LoVo (cell line): ENCODE measurements at regions not wholly inside any gene's neighbourhood (a gene's known extent, or its start where the extent isn't known, plus 50 kb on each side); places are given as distances from the start of the nearest gene placed in this dataset.

Experiments
- DNase-seq: peaks from one replicate; pipeline ENCODE4 v3.0.0-alpha.2; 2016; ENCODE audit warnings: low spot score

DNA sequence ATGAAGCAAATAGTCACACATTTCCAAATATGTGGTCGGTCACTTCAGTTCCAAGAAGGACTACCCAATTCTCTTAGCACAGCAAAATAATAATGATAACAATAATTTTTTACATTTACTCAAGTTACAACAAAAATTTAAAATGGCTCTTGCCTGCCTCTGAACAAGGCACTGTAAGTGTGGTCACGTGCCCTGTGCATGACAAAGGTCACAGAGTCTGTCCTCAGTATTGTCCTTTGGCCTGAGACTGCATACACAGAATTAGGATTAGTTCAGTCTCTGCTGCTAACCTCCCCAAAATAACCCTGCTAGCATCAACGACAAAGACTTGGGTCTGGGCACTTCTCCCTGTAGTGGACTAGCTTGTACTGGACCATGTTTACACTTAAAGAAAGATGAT, 297.1 kb upstream of the DUSP10 start:
- DNase-seq = no peak

DNA sequence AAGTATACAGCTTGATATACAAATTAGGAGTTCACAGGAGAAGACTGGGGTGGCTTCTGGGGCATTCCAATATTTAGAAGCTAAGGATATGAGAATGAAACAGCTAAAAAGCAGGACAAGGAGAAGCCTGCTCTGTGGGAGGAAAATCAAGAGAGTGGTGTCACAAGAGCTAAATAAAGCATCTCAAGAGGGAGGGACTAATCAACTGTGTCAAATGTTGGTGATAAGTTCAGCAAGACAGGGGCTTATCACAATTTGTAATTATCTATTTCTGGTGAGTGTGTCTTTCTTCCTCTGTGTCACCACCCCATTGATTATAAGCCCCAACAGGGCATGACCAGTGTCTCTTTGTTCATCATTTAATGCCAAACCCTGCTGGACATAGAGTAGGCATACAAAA, 295.8 kb upstream of the DUSP10 start:
- no peak for DNase-seq

- DNase-seq = no peak
Observed at GRCh38 chr1:222034790-222035189, 292.9 kb upstream of the DUSP10 start.

- DNase-seq = no peak
Observed at GRCh38 chr1:222033450-222033849, 291.6 kb upstream of the DUSP10 start.

DNA sequence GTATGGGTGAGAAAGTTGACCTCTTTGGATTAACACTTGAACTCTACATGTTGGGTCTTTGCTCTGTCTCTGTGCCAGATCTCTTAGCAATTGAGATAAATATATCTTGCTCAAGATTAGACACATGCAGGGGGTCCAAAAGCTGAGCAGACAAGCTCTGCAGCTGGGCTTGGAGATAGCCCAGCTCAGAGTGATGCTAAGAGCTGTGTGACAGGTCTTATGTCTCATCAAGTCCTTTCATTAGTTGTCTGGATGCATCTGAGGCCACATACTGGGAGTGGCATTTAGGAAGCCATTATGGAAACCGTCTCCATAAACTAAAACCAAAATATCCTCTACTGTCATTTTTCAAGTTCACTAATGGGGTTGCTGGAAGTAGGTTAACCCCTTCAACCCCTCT, 289.4 kb upstream of the DUSP10 start:
- DNase-seq = no peak

GRCh38 chr1:222028676-222029075, 286.8 kb upstream of the DUSP10 start:
- DNase-seq = no peak

DNA sequence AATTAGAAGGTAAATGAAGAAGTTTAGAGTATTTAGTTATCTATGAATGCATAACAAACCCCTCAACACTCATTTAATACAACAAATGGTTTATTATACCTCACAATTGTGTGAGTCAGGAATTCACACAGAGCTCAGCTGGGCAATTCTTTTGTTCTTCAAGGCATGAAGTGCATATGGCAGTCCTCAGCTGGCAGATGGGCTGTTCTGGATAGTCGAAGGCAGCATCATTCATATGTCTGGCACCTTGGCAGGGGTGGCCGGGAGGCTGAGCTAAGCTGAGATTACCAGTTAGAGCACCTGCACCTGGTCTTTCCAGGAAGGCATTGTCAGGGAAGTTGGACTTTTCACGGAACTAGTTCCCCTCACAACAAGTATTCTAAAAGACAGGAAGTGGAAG, 286.2 kb upstream of the DUSP10 start:
- DNase-seq = no peak

GRCh38 chr1:222026280-222026679, 284.4 kb upstream of the DUSP10 start:
- no peak for DNase-seq

DNA sequence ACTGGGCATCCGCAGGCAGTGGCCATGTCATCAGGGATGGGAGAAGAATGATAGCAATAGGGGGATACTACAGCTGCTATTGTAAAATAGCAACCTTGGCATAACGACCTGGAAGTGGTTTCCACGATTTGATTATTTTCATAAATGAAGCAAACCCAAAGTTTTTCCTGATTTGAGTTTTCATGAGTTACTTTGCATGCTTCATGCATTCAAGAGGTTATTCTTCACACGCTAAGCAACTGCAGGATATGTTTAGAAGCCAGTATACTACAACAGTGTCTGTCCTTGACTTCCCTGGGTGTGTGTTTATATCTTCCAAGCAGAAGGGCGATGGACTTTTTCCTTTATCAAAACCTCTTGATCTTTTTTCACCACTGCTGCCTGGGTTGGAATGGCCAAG, 281.1 kb upstream of the DUSP10 start:
- DNase-seq = no peak

- no peak for DNase-seq
Observed at GRCh38 chr1:222021129-222021528, 279.2 kb upstream of the DUSP10 start.

- DNase-seq = no peak
Observed at GRCh38 chr1:222020553-222020952, 278.7 kb upstream of the DUSP10 start.

DNA sequence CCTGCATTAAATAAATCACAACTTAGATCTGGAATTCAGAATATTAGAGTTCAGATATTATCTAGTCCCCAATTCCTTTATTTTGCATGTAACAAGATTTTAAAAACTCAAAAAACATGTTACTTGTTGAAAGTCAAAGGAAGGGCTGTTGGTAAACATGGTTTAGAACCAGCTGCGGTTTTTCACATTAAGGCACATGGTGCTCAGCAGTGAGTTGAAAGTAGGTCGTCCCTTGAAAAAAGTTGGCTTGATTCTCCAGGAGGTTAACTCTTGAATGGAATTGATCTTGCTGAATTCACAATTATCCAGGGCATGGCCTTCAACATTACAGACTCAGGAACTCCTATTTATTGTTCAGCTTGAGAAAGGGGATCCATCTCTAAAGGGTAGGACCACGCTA, 277.1 kb upstream of the DUSP10 start:
- DNase-seq = no peak

GRCh38 chr1:222018041-222018440, 276.2 kb upstream of the DUSP10 start:
- DNase-seq = no peak

DNA sequence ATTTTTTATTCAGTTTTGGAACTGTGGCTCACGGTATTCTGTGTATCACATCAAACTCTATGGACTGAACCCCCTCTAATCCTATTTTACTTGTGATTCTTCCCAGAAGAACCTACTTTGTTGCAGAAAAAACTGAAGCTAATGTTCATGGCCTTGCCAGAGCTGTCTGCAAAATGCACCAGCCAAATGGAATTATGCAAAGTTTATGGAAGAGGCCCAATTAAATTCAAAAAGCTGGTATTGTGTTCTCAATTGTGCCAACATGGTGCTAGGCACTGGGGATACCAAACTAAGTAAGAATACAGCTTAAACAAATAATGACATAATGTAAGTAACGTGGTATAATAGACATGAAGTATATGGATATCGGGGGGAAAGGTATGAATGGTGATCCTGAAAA, 273.8 kb upstream of the DUSP10 start:
- no peak for DNase-seq

GRCh38 chr1:222014001-222014400, 272.1 kb upstream of the DUSP10 start:
- DNase-seq = no peak

DNA sequence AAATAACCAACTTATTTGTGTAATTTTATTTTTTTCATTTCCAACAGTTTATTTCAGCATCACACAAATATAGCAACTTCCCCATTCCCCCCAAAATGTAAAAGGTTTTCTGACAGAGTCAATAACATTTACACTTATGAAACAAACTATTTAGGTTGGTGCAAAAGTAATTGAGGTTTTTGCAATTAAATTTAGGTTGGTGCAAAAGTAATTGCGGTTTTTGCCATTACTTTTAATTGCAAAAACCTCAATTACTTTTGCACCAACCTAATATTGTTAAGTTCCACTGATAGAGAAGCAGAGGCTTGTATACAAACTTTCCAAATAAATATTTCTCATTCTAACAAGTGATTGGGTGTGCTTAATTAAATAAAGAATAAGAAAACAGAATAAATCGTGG, 270.9 kb upstream of the DUSP10 start:
- no peak for DNase-seq

GRCh38 chr1:222010306-222010705, 268.4 kb upstream of the DUSP10 start:
- DNase-seq = no peak

DNA sequence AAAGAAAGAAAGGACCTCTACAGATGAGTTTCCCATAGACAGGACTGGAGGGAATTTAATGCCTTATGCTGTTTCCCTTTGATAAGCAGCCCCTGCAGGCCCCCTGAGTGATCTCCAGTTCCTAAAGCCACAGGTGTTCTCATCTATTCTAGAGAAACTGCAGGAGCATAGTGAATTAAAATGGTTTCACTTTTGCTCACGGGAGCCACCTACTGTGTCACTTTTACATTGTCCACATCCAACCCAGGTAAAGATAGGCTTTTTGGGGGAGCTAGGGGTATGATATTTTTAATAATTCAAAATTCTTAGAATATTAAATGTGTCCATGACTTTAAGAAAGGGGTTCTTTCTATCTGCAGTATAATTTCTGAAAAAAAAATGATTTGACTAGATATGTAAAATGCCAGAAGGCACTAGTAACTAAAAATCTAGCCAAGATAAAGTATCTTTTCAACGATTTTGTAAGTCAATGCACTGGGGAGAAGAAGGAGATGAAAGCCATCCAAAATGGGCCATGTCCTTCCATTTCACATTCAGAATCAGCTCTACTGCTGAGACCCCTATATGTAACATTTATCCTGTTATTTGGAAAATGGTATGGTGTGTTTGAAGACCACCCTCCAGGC, 267.3 kb upstream of the DUSP10 start:
- DNase-seq = peak; percentile 36

- no peak for DNase-seq
Observed at GRCh38 chr1:222006715-222007114, 264.8 kb upstream of the DUSP10 start.

- no peak for DNase-seq
Observed at GRCh38 chr1:222004784-222005183, 262.9 kb upstream of the DUSP10 start.

GRCh38 chr1:222004034-222004433, 262.1 kb upstream of the DUSP10 start:
- DNase-seq = no peak

- DNase-seq = no peak
Observed at GRCh38 chr1:222002503-222002902, 260.6 kb upstream of the DUSP10 start.

DNA sequence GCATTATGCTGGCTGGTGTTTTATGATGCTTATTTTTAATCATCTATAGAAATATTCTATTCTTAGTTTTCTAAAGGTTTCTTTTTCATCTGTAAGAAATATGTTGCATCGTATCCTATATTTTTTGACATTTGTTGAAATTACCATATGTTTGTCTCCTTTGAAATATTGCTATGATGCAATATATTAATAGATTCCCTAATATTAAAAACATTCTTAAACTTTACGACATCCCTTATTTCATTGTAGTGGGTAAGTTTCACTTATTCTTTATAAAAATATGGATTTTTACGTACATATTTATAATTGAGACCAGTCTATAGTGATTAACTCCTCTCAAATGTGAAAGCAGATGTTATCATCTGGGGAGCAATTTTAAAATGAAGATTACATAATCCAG, 258.2 kb upstream of the DUSP10 start:
- DNase-seq = no peak

DNA sequence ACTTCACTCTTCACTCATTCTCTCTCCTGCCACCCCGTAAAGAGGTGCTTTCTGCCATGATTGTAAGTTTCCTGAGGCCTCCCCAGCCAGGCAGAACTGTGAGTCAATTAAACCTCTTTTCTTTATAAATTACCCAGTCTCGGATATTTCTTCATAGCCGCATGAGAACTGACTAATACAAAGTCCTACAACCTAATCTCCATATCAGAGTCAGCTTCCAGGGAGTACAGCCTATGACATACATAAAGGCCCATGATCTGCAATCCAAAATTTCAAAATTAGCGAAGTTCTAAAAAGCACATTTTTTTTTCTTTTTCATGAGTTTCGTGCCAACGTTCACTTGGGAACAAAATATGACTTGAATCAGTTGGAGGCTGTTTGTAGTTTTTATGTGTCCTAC, 256.9 kb upstream of the DUSP10 start:
- no peak for DNase-seq

DNA sequence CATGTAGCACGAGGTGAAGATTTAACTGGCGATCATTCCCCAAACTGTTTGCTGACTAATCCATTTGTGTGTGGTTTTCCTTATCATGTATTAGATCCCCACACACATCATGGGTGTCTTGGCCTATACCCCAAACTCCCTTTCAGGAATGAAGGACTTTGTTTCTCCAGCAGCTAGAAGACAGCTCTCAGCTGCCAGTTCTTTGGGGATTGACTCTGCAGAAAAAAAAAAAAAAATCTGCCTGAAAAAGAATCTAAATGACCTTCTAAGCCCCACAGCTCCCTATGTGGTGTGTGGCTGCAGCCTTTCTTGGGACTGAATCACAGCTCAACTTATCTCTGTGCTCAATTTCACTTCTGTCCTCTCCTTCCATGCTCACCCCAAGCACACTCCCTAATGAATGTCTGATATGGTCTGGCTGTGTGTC, 256.3 kb upstream of the DUSP10 start:
- DNase-seq = no peak
